Ramos (cell line): ENCODE measurements at regions not wholly inside any gene's neighbourhood (a gene's known extent, or its start where the extent isn't known, plus 50 kb on each side); places are given as distances from the start of the nearest gene placed in this dataset.
"Not testable (repeated sequence)": the region's sequence is repeated elsewhere in the genome, so short reads cannot be mapped to it uniquely, and the experiment has no call there.

Experiments used
- in situ Hi-C: fragments of 300-500 bp; cut with MboI; formaldehyde crosslinking; loops from one replicate; pipeline ENCODE4 v1.14.3; 2022; ENCODE audit warnings: low sequenced_read_pairs; ENCODE audit not compliant: unreplicated experiment

DNA sequence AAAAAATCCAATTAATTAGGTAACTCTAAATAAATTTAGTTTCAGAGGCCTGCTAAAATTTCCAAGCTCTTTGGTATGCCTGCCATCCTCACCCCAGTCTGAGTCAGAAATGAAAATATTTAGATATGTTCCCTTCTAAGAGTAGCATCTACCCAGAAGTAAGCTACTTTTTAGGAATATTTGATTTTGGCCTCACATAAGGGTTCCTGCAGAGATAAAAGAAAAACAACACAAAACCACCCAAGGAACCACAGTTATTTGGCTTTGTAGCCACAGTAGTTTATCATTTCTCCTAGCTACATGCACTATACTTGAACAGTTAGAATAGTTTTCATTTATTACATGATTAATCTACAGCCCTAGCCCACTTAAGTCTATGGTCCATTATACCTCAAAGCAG, 192.6 kb upstream of the FAM241A start:
- in situ Hi-C loops, result no loop called here

DNA sequence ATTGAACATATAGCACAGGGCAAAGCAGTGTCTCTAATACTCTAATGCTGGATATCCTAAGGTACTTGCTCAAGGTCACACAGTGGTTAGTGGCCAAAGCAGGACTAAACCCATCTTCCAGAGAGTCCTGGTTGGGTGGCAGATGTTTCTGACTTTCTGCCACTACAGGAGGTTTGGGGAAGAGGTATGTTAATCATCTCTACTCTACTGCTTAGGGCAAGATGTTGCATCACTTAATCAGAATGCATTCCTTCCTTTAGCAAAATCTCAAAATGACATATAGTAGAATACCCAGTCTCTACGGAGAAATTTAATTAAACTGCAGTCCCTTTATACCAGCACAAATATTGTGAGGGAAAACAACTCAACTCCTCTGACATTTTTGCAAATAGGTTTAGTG, 190.7 kb upstream of the FAM241A start:
- in situ Hi-C loops, result no loop called here

DNA sequence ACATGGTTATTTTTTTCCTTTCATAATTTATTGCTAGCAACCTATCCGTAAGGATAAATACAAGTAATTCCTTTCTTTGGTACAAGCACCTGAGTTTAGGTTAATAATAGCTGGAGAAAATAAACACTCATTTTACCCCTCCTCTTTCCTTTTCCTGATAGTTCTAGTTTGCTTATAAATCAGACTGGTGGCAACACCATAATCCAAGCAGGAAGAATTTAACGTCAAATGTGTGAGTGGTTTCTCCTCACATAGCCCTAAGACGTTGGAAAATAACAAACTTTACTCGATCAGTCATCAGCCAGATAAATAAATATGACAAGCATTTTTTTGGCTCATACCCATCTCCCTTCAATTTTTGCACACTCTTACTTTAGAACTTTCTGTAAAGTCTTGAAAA, 190.3 kb upstream of the FAM241A start:
- in situ Hi-C loops, result no loop called here

DNA sequence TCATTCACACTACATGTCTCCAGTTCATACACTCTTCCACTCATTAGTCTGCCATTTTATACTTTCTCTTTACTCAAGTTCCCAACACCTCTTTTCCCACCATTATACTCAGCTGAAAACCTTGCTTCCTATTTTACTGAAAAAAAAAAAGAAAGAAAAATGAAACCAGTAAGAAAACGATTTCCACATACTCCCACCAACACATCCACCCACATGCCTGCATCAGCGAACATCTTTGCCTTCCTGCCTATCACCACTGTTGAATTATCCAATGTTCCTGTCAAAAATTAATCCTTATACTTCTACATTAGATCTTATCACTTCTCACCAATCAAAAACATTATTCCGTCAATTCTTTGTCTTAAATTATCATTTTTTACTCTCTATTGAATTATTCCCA, 188.1 kb upstream of the FAM241A start:
- in situ Hi-C loops, result no loop called here

DNA sequence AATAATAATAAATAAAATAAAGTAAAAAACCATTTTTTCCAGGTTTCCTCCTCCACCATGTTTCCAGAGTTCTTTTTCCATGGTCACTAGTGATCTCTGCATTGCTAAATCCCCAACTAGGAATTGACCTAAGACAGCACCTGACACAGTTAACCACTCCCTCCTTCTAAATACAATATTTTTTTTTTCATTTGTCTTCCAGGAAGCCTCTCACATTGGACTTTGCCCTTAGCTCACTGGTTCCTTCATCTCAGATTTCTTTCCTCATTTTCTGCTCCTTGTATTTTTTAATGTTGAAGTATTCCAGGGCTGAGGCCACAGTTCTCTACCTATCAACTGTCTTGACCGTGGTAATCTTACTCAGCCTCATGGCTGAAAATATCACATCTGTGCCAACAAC, 187.3 kb upstream of the FAM241A start:
- in situ Hi-C loops, result no loop called here

DNA sequence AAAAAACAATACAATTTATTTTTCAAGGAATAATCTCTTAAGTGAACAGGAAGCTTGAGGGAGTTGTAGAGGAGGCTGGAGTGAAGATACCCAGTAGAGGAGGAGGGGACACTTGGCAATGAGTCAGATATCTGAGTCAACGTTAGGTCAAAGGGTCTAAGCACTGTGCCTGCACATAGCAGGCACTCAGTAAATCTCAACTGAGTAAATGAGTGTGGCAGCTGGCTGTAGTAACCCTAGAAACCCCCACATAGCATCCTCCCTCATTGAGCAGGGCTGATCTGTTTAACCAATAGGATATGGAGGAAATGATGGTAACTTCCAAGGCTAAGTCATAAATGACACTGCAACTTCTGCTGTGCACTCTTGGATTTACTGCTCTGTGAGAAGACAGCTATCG, 186.0 kb upstream of the FAM241A start:
- in situ Hi-C loops, result no loop called here

DNA sequence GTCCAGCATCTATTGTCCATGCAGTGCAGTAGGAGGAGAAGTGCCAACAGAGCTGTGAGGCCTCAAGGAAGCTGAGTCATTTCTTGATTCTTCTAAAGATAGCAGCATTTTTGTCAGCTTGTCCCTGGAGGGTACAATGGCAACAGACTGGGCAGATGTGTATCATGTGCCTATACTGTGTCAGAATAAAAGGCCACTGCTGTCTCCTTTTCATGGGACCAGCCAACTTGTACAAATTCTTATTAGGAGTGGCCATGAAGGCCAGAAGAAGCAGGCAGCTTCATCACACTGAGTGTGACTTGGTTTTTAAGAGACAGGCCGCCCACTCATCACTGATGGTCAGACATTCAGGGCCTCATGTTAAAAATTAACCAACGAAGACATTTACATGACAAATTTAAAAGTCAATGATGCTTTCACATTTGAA, 185.0 kb upstream of the FAM241A start:
- in situ Hi-C loops, result no loop called here

DNA sequence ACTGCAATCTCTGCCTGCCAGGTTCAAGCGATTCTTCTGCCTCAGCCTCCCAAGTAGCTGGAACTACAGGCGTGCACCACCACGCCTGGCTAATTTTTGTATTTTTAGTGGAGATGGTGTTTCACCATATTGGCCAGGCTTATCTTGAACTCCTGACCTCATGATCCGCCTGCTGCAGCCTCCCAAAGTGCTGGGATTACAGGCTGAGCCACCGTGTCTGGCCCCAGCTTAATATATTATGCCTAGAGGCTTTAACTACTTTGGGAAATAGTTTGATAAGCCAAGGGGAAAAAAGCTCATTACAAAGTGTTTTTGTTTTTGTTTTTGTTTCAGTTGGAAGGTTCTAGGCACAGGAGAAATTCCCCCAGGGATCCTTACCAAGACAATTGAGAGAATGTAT, 184.2 kb upstream of the FAM241A start:
- in situ Hi-C loops, result not testable (repeated sequence)

DNA sequence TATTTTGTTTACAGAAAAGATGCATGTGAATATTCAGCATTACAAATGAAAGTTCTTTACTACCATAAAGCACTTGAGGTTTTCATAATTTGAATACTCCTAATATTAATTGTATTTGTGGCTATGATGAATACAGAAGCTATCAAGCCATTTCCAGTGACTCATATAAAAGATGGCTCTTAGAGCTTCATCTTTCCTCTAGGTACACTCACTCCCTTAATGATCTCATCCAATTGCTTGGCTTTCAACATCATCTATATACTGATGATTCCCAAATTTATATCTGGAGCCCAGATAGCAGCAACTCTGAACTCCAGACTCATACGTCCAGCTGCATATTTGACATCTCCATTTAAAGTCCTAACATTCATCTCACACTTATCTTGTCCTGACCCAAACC, 183.4 kb upstream of the FAM241A start:
- in situ Hi-C loops, result no loop called here

DNA sequence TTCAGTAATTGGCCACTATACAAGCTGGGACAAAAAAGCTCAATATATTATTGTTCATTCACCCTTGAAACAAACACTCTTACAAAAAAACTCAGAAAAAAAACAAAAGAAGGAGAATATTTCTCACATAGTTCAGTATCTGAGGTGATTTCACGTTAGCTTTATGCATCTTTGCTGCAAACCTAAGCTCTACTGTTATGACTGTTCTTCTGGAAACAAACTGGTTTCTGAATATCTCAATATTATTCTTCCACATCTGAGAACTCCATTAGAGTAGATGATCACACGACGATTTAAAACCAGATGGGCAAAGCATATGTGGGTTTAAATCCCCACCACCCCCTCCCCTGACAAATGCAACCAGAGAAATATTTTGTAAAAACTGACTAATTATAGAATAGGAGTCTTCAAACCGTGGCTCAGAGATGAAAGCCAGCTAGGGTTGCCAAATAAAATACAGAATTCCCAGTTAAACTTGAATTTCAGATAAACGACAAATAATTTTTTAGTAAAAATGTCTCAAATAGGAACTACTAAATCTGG, 182.0 kb upstream of the FAM241A start:
- in situ Hi-C loops, result no loop called here

DNA sequence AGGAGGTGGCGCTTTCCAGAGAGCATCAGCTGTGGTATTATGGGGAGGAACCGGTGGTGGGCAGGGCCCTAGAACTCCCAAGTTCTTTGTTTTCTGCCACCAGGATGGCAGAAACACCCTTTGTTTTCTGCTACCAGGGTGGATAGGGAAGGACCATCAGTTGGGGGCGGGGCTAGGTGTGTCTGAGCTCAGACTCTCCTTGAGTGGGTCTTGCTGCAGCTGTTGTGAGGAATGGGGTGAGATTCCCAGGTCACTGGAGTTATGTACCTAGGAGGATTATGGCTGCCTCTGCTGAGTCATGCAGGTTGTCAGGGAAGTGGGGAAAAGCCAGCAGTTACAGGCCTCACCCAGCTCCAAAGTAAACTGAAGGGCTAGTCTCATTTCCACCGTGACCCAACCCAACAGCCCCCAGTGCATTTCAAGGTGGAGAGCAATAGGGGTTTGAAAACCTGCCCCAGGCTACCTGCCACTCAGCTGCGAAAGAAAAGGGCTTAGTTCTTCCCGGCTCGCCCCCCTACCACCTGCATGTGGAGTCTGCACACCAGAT, 167.8 kb upstream of the FAM241A start:
- in situ Hi-C loops, result no loop called here

DNA sequence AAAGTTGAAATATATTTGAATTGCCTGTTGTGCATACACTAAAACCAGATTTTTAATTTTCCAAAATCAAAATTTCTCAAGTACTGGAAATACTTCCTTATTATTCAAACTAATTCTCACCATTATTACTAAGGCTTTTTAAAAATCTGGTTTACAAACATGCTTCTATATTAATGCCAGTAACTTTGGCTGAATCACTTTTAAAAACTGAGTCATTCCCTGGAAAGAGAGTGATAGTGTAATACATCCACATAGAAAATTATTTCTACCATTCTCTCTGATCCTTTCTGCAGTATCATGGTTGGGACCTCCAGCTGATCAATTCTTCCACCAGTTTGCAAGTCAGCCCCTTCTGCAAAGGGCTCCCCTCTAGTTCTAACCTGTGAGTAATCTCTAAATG, 165.3 kb upstream of the FAM241A start:
- in situ Hi-C loops, result no loop called here

DNA sequence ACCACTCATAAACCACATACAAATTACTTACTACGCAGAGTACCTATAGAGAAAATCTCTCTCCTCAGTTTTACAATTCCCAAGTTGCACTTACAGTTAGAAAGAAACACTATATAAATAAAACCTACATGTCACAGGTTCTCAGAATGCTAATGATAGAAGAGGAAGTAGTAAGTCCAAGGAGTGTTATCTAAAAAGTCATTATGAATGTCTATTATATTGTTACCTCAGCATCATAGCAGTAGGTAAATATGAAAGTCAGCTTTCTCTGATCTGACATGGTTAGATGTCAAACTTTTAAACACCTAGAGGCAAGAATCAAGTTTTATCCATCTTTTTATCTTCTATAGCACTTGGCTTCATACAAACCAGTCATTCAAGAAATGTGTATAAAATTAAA, 163.2 kb upstream of the FAM241A start:
- in situ Hi-C loops, result no loop called here

DNA sequence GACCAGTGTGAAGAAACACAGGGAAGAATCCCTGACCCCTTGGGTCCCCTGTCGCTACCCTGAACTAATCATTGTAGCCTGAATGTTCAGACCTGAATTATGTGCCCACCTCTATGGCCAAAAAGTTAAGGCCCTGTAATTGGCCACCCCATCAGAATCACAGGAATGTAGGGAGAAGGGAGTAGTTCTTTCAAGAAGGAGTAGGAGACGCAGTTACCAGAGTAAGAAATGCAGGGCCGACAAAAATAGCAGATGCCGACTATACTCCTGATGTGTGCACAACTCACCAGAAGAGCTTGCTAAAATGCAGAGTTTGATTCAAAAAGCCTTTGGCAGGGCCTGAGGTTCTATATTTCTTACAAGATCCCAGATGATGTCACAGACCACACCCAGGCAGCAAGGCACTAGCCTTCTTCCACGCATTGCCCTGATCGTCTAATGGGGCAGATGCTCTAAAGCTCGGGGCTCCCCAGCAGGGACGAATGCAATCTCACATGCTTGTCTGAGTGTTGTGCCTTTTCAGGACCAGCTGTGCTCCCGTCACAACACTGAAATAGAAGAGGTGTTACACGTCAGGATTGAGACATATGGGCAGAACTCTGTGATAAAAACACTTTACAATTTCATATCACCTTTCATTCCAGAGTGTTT, 161.0 kb upstream of the FAM241A start:
- in situ Hi-C loops, result no loop called here

DNA sequence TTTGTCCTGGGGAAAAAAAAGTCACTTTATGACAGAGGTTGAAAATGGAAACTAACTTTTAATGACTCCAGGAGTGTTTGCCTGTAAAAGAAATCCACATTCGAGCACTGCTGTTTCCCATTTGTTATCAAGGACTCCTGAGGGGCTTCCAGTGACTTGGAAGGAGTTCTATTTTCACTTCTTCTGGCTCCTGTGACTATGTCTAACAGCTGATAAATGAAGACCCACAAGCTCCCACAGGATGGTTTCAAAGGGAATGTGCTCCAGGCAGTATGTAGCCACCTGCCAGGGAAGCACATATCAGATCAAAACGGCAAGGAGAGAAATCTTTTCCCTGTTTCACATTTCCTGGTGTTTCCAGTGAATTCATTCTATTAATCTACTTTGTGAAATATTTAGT, 159.8 kb upstream of the FAM241A start:
- in situ Hi-C loops, result no loop called here

DNA sequence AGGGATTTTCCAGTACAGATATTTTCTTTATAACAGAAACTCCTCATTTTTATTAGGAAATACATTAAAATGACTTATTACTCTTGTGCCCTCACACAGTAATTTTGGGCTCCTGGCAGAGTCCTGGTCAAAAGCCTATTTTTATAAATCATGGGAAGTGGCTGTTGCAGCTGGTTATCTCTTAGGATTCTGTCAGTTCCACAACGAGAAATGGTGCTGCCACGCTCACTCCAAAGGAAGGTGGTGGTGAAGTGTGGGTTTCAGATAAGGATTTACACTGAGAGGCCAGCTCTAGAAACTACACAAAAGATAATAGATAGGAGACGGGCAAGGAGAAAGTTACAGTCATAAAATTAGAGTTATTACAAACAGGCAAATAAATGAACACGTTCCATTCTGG, 159.2 kb upstream of the FAM241A start:
- in situ Hi-C loops, result no loop called here

DNA sequence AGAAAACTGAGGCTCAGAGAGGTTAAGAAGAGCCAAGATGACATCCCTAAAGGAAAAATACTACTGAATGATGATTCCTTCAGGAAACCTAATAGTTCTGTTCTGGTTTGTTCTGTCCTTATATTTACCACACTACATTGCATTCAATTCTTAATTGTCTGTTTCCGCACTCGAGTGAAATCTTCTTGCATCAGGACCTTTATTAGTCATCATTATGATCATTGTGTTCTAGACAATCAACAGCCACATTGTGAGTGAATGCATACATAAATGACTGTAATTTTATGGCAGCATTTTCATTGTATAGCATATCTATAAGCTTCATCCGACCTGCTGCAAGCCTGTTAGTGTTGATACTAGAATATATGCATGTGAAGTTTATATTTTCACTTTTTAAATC, 156.7 kb upstream of the FAM241A start:
- in situ Hi-C loops, result no loop called here

DNA sequence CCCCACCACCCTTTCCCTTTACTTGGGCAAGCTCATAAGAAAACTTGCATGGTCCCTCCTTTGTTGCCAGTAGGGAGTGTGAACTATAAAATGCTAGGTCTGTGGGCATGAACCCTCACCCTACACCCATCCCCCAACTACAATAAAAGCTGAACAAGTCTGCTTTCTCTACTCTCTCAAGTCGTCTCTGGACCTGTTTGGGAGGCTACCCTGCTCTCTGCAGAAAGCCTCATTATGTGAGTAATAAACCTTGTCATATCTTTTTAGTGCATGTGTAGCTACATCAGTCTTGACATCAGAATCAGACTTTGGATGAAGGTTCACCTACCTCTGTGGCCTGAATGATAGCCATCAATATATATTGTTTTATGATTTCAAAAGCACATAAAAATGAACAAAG, 155.4 kb upstream of the FAM241A start:
- in situ Hi-C loops, result no loop called here

DNA sequence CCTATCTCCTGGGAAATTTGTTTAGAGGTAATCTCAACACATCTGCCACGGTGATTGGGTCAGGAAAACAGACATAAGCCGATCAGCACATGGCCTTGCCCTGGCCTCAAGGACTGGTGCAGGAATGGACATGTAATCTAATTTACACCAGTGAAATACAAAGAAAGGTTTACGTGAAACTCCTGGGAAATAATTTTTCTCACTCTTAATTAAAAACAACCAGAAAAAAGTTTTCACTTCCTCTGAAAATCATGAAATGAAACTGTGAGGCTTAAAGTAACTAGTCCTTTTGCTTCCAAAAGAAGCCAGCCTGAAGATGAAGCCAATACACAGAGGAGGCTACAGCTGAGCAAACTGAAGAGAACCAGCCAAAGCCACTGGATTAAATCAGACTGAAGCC, 154.1 kb upstream of the FAM241A start:
- in situ Hi-C loops, result no loop called here

DNA sequence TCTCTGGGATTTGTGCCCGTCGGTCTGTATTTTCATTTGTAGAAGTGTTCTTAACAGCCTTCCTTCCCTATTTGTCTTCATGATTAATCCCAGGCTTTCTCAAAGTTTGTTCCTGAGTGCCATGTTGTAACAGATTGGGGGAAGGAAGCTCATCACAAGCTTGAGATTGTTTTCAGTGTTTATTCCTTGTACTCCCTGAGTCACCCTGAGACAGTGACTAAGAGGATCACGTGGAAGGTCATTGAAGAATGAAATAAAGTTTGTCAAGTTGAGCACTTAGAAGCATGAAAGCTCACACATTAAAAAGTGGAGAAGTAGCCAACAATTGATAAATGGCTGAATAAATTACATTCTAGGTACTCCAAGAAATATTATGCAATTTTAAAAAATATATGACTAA, 153.5 kb upstream of the FAM241A start:
- in situ Hi-C loops, result no loop called here

DNA sequence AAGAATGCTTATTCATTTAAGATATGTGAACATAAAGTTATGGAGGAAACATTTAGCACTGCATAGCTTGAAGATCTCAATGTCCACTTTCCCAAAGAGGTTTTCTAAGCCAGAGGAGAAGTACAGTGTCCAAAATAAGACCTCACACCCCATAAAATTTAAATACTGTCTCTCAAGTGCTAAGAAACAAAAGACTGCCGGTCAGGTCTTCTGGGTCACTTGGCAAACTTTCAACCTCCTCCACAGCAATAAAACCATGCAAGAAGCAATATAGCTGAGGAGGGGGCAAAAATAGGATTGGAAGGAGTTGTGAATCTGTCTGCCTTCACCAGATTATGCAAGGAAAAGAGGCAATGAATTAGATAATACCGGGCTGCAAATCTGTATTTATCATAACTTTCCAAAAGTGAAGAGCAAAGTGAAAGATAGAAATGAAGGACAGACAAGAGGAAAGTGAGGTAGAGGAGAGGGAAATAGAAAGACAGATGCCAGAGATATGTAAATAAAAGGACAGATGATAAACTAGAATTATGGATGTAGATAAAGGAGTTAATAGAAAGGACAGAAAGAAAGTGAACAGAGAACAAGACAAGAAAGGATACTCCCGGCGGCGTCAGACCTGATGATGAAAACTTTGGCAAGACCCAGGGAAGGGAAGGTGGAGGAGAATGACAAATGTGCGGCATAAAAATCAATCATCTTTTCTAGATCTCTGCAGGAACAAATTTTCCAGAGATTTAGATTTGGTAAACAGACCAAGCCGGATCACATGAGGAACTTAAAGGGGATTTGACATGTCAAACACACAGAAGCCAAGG, 152.7 kb upstream of the FAM241A start:
- in situ Hi-C loops, result no loop called here
